GM18505 (cell line): ENCODE measurements at regions not wholly inside any gene's neighbourhood (a gene's known extent, or its start where the extent isn't known, plus 50 kb on each side); places are given as distances from the start of the nearest gene placed in this dataset.

Experiments
- ATAC-seq: cut with Tn5 transposase; IDR thresholded peaks from one replicate; pipeline ENCODE4 v1.9.1; 2021; ENCODE audit not compliant: unreplicated experiment
- POLR2A ChIP-seq: IDR thresholded peaks from 4 replicates; pipeline ENCODE4 v1.6.1; 2011; ENCODE audit warnings: borderline replicate concordance; ENCODE audit not compliant: insufficient read depth, insufficient read length; ENCODE audit errors: extremely low read depth

GRCh38 chr14:106874350-106874749 lies 1348.0 kb downstream of the TMEM121 start:
- no peak for TF ChIP-seq POLR2A
- no peak for ATAC-seq

GRCh38 chr14:106875503-106875902 lies 1349.1 kb downstream of the TMEM121 start:
- TF ChIP-seq POLR2A = no peak
- peak; percentile 37 for ATAC-seq

DNA sequence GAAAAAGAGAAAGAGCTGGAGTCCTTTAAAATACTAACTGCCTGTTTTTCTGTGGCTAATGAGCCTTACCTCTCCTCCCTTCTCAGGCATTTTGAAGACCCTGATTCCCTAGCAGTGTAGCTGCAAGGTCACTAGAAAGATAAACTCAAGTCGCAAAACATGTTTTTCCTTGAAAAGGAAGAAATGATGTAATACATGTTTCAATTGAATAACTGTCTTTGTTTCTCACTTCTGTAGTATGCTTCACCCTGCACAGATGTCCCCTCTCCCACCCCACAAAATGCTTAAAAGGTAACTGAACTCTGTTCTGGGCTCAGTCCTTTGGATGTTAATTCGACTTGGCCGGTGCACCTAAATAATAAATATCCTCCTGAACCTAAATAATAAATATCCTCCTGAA lies 1350.3 kb downstream of the TMEM121 start:
- no peak for ATAC-seq
- no peak for TF ChIP-seq POLR2A

- TF ChIP-seq POLR2A = no peak
- no peak for ATAC-seq
These were observed 1351.1 kb downstream of the TMEM121 start for GRCh38 chr14:106877517-106877916.

DNA sequence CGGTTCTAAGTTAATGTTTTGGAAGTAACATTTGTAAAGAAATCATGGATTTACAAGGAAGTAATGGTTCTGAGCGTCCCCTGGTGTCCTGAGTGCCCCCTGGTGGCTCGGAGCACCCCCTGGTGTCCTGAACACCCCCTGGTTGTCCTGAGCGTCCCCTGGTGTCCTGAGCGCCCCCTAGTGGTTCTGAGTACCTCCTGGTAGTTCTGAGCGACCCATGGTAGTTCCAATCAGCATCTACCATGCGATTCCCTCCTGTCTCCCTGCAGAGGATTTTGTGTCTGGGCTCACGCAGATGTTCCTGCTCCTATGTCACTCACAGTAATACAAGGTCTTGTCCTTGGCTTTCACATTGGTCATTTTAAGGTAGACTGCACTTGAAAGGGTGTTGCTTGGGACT lies 1352.9 kb downstream of the TMEM121 start:
- no peak for TF ChIP-seq POLR2A
- no peak for ATAC-seq

- no peak for ATAC-seq
- TF ChIP-seq POLR2A = no peak
These were observed 1356.9 kb downstream of the TMEM121 start for GRCh38 chr14:106883218-106883692.
